ENCODE measurements at regions not wholly inside any gene's neighbourhood (a gene's known extent, or its start where the extent isn't known, plus 50 kb on each side); places are given as distances from the start of the nearest gene placed in this dataset.

- TF ChIP-seq, protein P1, sequence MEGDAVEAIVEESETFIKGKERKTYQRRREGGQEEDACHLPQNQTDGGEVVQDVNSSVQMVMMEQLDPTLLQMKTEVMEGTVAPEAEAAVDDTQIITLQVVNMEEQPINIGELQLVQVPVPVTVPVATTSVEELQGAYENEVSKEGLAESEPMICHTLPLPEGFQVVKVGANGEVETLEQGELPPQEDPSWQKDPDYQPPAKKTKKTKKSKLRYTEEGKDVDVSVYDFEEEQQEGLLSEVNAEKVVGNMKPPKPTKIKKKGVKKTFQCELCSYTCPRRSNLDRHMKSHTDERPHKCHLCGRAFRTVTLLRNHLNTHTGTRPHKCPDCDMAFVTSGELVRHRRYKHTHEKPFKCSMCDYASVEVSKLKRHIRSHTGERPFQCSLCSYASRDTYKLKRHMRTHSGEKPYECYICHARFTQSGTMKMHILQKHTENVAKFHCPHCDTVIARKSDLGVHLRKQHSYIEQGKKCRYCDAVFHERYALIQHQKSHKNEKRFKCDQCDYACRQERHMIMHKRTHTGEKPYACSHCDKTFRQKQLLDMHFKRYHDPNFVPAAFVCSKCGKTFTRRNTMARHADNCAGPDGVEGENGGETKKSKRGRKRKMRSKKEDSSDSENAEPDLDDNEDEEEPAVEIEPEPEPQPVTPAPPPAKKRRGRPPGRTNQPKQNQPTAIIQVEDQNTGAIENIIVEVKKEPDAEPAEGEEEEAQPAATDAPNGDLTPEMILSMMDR (IDR thresholded peaks at IDR 0.05) = no peak
- TF ChIP-seq RAD21 (conservative IDR thresholded peaks at IDR 0.05 in 1 of 2, IDR thresholded peaks at IDR 0.05 in 1 of 2) (no peak), MAX (IDR thresholded peaks at IDR 0.05) (no peak), ZC3H11A (IDR thresholded peaks at IDR 0.05) (no peak), FOSL2 (IDR thresholded peaks at IDR 0.05) (no peak), FOSL2 (CRISPR knock-in tag; IDR thresholded peaks at IDR 0.05) (no peak)
Measured at GRCh38 chr6:134419716-134420115, 101.8 kb upstream of the SGK1 start.
